Testis (tissue), 2 donors: ENCODE measurements at regions not wholly inside any gene's neighbourhood (a gene's known extent, or its start where the extent isn't known, plus 50 kb on each side); places are given as distances from the start of the nearest gene placed in this dataset.

Source experiments
- DNase-seq: peaks from one replicate; pipeline ENCODE4 v3.0.0-alpha.2; 2019
- H3K27ac ChIP-seq, 2 donors: fragments of 200-600 bp; sonication (generic); one replicate each; pipeline ENCODE4 v1.5.1; 2019
- H3K27me3 ChIP-seq: fragments of 200-600 bp; sonication (generic); one replicate; pipeline ENCODE4 v1.5.1; 2019
- H3K36me3 ChIP-seq: fragments of 200-600 bp; sonication (generic); one replicate; pipeline ENCODE4 v1.5.1; 2017; ENCODE audit warnings: low read depth; ENCODE audit errors: missing control alignments
- H3K4me1 ChIP-seq: fragments of 200-600 bp; sonication (generic); one replicate; pipeline ENCODE4 v1.5.1; 2019
- H3K4me3 ChIP-seq, 2 donors: fragments of 200-600 bp; sonication (generic); one replicate each; pipeline ENCODE4 v1.5.1; 2017 to 2019
- H3K9me3 ChIP-seq: fragments of 200-600 bp; sonication (generic); one replicate; pipeline ENCODE4 v1.5.1; 2017
- POLR2A ChIP-seq: fragments of 450-650 bp; IDR thresholded peaks from one replicate; pipeline ENCODE4 v1.6.1; 2017; ENCODE audit warnings: antibody characterized with exemption, mild to moderate bottlenecking, moderate library complexity
- whole genome bisulfite sequencing, 2 donors: methylation state at CpG; one replicate each; pipeline ENCODE4 v1.1.5; 2018; 5-methylcytosine and 5-hydroxymethylcytosine counted together
- intact Hi-C: fragments of 100-400 bp; cut with DNase I; formaldehyde crosslinking; loops from one replicate; pipeline ENCODE4 v1.15.1; 2023; ENCODE audit warnings: low total_unique reads
- TF ChIP-seq, protein P1 (sequence below), 3 experiments: fragments of 450-650 bp in 2 of 3; fragments of 200-600 bp in 1 of 3; sonication (generic) in 1 of 3; IDR thresholded peaks; one replicate each; pipeline ENCODE4 v1.5.1; 2016 to 2019; ENCODE audit warnings: antibody characterized with exemption in 3 of 3, mild to moderate bottlenecking in 2 of 3, moderate library complexity in 1 of 3

- no peaks in the 10 kb centered on the region for H3K9me3 ChIP-seq
- TF ChIP-seq, protein P1, sequence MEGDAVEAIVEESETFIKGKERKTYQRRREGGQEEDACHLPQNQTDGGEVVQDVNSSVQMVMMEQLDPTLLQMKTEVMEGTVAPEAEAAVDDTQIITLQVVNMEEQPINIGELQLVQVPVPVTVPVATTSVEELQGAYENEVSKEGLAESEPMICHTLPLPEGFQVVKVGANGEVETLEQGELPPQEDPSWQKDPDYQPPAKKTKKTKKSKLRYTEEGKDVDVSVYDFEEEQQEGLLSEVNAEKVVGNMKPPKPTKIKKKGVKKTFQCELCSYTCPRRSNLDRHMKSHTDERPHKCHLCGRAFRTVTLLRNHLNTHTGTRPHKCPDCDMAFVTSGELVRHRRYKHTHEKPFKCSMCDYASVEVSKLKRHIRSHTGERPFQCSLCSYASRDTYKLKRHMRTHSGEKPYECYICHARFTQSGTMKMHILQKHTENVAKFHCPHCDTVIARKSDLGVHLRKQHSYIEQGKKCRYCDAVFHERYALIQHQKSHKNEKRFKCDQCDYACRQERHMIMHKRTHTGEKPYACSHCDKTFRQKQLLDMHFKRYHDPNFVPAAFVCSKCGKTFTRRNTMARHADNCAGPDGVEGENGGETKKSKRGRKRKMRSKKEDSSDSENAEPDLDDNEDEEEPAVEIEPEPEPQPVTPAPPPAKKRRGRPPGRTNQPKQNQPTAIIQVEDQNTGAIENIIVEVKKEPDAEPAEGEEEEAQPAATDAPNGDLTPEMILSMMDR (IDR thresholded peaks at IDR 0.05), result no peak
- no peak for TF ChIP-seq POLR2A
- WGBS, 2 donors, result 90% methylated on average over 2 of the region's 2 CpGs
- intact Hi-C loops, result no loop called here
- H3K4me1 ChIP-seq, result no peaks in the 10 kb centered on the region
- H3K36me3 ChIP-seq, result no peaks in the 10 kb centered on the region
- H3K27ac ChIP-seq, result no peak overlapping the region
- H3K27me3 ChIP-seq, result no peaks in the 10 kb centered on the region
- no peak for DNase-seq
- no peak overlapping the region for H3K4me3 ChIP-seq
Observed at GRCh38 chr3:171977860-171978259, 61.5 kb upstream of the FNDC3B start.

DNA sequence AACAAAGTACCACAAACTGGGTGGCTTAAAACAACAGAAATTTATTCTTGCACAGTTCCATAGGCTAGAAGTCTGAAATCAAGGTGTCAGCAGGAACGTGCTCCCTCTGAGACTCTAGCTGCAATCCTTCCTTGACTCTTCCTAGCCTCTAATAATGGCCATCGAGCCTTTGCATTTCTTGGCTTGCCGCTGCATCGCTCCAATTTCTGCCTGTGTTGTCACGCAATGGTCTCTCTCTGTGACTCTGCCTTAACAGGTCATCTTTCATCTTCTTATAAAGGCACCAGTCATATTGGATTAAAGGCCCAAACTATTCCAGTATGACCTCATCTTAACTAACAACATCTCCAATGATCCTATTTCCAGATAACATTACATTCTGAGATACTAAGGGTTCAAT, 61.0 kb upstream of the FNDC3B start:
- H3K4me1 ChIP-seq, result no peaks in the 10 kb centered on the region
- TF ChIP-seq, protein P1 (IDR thresholded peaks at IDR 0.05), result no peak
- no peak for TF ChIP-seq POLR2A
- no peak overlapping the region for H3K4me3 ChIP-seq
- WGBS, 2 donors, result 90 to 98% methylated on average over 5 of the region's 5 CpGs
- intact Hi-C loops, result no loop called here
- H3K27ac ChIP-seq, result no peak overlapping the region
- H3K9me3 ChIP-seq, result no peaks in the 10 kb centered on the region
- DNase-seq, result no peak
- no peaks in the 10 kb centered on the region for H3K36me3 ChIP-seq
- no peaks in the 10 kb centered on the region for H3K27me3 ChIP-seq

DNA sequence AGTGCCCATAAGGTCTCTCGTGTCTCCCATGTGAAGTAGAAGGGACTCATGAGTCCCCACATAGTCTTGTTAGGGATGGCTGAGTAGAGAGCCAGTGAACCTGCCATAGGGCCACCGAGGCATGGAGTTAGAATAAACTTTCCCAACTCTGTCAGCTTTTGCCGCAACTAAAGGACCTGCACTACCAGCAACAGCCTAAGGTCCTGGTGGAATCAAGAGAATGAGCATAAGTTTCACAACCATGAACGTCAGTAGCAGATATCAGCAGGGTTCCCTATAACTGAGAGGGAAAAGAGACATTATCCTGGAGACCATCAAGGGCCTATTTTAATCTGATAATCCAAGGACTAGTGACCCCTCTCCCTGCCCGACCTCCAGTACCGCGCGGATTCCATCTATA, 60.3 kb upstream of the FNDC3B start:
- intact Hi-C loops, result no loop called here

GRCh38 chr3:171980578-171981270, 58.7 kb upstream of the FNDC3B start:
- H3K4me3 ChIP-seq, result no peak overlapping the region
- WGBS, 2 donors, result 53% methylated on average over 2 of the region's 2 CpGs
- no peaks in the 10 kb centered on the region for H3K9me3 ChIP-seq
- H3K27me3 ChIP-seq, result no peaks in the 10 kb centered on the region
- H3K36me3 ChIP-seq, result no peaks in the 10 kb centered on the region
- intact Hi-C loops, result no loop called here
- DNase-seq, result no peak
- TF ChIP-seq POLR2A, result no peak
- TF ChIP-seq, protein P1 (IDR thresholded peaks at IDR 0.05), result no peak
- no peak overlapping the region for H3K27ac ChIP-seq
- no peaks in the 10 kb centered on the region for H3K4me1 ChIP-seq

More for the DNA sequence above, 60.3 kb upstream of the FNDC3B start:
- 92% methylated on average over 8 of the region's 8 CpGs for WGBS, 2 donors
- H3K4me1 ChIP-seq, result no peaks in the 10 kb centered on the region
- no peak overlapping the region for H3K27ac ChIP-seq
- H3K4me3 ChIP-seq, result no peak overlapping the region
- DNase-seq, result no peak
- no peaks in the 10 kb centered on the region for H3K9me3 ChIP-seq
- TF ChIP-seq, protein P1 (IDR thresholded peaks at IDR 0.05), result no peak
- no peaks in the 10 kb centered on the region for H3K36me3 ChIP-seq
- no peaks in the 10 kb centered on the region for H3K27me3 ChIP-seq

- intact Hi-C loops, result no loop called here
- no peak for DNase-seq
- Histone ChIP-seq H3K9me3 (no peaks in the 10 kb centered on the region), H3K4me3 (no peak overlapping the region), H3K4me1 (no peaks in the 10 kb centered on the region), H3K27ac (no peak overlapping the region), H3K27me3 (no peaks in the 10 kb centered on the region), H3K36me3 (no peaks in the 10 kb centered on the region)
- 50 to 72% methylated on average over 1 of the region's 1 CpG for WGBS, 2 donors
- no peak for TF ChIP-seq POLR2A
- TF ChIP-seq, protein P1 (IDR thresholded peaks at IDR 0.05), result no peak
Observed at GRCh38 chr3:171981271-171981605, 58.1 kb upstream of the FNDC3B start.
